NT2/D1 (cell line): ENCODE measurements at regions not wholly inside any gene's neighbourhood (a gene's known extent, or its start where the extent isn't known, plus 50 kb on each side); places are given as distances from the start of the nearest gene placed in this dataset.

ENCODE experiments used
- YY1 ChIP-seq: IDR thresholded peaks from 2 replicates; pipeline ENCODE4 v1.6.1; 2011; ENCODE audit not compliant: insufficient read length, insufficient read depth
- ZNF274 ChIP-seq: IDR thresholded peaks from 2 replicates; pipeline ENCODE4 v1.6.1; 2011; ENCODE audit warnings: mild to moderate bottlenecking, low read depth, low read length

- TF ChIP-seq YY1 (no peak), ZNF274 (no peak)
Measured at GRCh38 chrX:20967725-20968124, 406.5 kb upstream of the CNKSR2 start.
